Astrocyte (in vitro differentiated cells and primary cell): ENCODE measurements at regions not wholly inside any gene's neighbourhood (a gene's known extent, or its start where the extent isn't known, plus 50 kb on each side); places are given as distances from the start of the nearest gene placed in this dataset.

Experiments
- DNase-seq: peaks from one replicate; pipeline ENCODE4 v3.0.0-alpha.2; 2010; ENCODE audit warnings: low read depth
- FAIRE-seq: peaks from 2 replicates; lab custom pipeline; 2011; peaks lifted over from hg19 to GRCh38; lab: Jason Lieb, UNC
- H2AFZ ChIP-seq: 2 replicates; pipeline ENCODE4 v1.6.0; 2012; ENCODE audit warnings: low read depth, low read length, inconsistent platforms
- H3K27ac ChIP-seq: 2 replicates; pipeline ENCODE4 v1.5.1; 2011; ENCODE audit warnings: low read depth, low read length, inconsistent platforms
- H3K27me3 ChIP-seq: 2 replicates; pipeline ENCODE4 v1.6.0; 2011; ENCODE audit warnings: low read length, inconsistent platforms; ENCODE audit not compliant: insufficient read depth
- H3K36me3 ChIP-seq: 2 replicates; pipeline ENCODE4 v1.5.1; 2011; ENCODE audit warnings: low read length, inconsistent platforms; ENCODE audit not compliant: insufficient read depth
- H3K4me1 ChIP-seq: 2 replicates; pipeline ENCODE4 v1.5.1; 2011; ENCODE audit warnings: low read length, inconsistent platforms; ENCODE audit not compliant: insufficient read depth
- H3K4me2 ChIP-seq: 2 replicates; pipeline ENCODE4 v1.6.0; 2012; ENCODE audit warnings: low read length, inconsistent platforms
- H3K4me3 ChIP-seq: 2 replicates; pipeline ENCODE4 v1.5.1; 2011; ENCODE audit warnings: low read depth, mild to moderate bottlenecking, low read length, inconsistent platforms; ENCODE audit not compliant: insufficient read depth
- H3K79me2 ChIP-seq: 2 replicates; pipeline ENCODE4 v1.6.0; 2012; ENCODE audit warnings: mild to moderate bottlenecking, low read length, inconsistent platforms; ENCODE audit not compliant: insufficient read depth
- H3K9ac ChIP-seq: 2 replicates; pipeline ENCODE4 v1.6.0; 2012; ENCODE audit warnings: mild to moderate bottlenecking, low read length, inconsistent platforms
- H3K9me3 ChIP-seq: 2 replicates; pipeline ENCODE4 v1.5.1; 2012; ENCODE audit warnings: low read depth, mild to moderate bottlenecking, low read length, inconsistent platforms; ENCODE audit not compliant: insufficient read depth
- H4K20me1 ChIP-seq: 2 replicates; pipeline ENCODE4 v1.6.0; 2012; ENCODE audit warnings: low read length, inconsistent platforms; ENCODE audit not compliant: insufficient read depth
- H3K27ac Mint-ChIP-seq: one replicate; pipeline ENCODE4 v1.8.0; 2021; ENCODE audit warnings: mild to moderate bottlenecking, mixed read lengths; ENCODE audit not compliant: unreplicated experiment
- H3K27me3 Mint-ChIP-seq: one replicate; pipeline ENCODE4 v1.8.0; 2021; ENCODE audit warnings: low read depth, mixed read lengths; ENCODE audit not compliant: unreplicated experiment
- H3K36me3 Mint-ChIP-seq: one replicate; pipeline ENCODE4 v1.8.0; 2021; ENCODE audit warnings: low read depth, mixed read lengths; ENCODE audit not compliant: unreplicated experiment
- H3K4me1 Mint-ChIP-seq: one replicate; pipeline ENCODE4 v1.8.0; 2021; ENCODE audit warnings: low read depth, mixed read lengths; ENCODE audit not compliant: unreplicated experiment
- H3K4me3 Mint-ChIP-seq: one replicate; pipeline ENCODE4 v1.8.0; 2021; ENCODE audit warnings: mild to moderate bottlenecking, moderate library complexity, mixed read lengths; ENCODE audit not compliant: unreplicated experiment
- H3K9me3 Mint-ChIP-seq: one replicate; pipeline ENCODE4 v1.8.0; 2021; ENCODE audit warnings: mild to moderate bottlenecking, mixed read lengths; ENCODE audit not compliant: unreplicated experiment
- CTCF ChIP-seq: IDR thresholded peaks from 2 replicates; pipeline ENCODE4 v1.5.1; 2011; ENCODE audit warnings: low read depth, mild to moderate bottlenecking, inconsistent platforms, low read length, moderate library complexity; ENCODE audit not compliant: insufficient read depth
- EZH2 ChIP-seq: IDR thresholded peaks from 2 replicates; pipeline ENCODE4 v1.6.1; 2012; ENCODE audit warnings: mild to moderate bottlenecking, low read length, inconsistent platforms; ENCODE audit not compliant: insufficient read depth

GRCh38 chr21:17915976-17916375, 96.8 kb upstream of the C21orf91 start:
- no peak for FAIRE-seq

DNA sequence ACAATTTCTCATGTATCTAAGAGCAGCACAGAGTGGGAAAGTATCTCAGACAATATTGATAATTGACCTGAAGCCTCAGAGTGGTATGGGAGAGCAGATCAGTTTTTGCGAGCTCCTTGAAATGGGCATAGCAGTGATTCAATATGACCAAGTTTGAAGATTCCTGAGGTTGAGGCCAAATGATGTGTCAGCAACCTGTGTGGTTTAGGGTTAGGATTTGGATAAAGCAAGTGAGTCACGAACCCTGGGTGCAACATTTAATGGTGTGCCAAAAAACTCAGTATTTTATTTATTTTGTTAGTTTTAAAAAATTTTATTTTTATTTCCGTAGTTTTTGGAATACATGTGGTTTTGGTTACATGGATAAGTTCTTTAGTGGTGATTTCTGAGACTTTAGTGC, 92.5 kb upstream of the C21orf91 start:
- no peak overlapping the region for H3K4me3 Mint-ChIP-seq
- Histone ChIP-seq H3K27me3 (peaks cover 2% of the 10 kb centered on the region), H3K36me3 (no peaks in the 10 kb centered on the region), H3K9me3 (no peaks in the 10 kb centered on the region), H3K4me1 (no peaks in the 10 kb centered on the region), H2AFZ (no peak overlapping the region), H4K20me1 (no peaks in the 10 kb centered on the region), H3K27ac (no peak overlapping the region), H3K4me3 (no peak overlapping the region), H3K79me2 (no peaks in the 10 kb centered on the region), H3K4me2 (no peak overlapping the region), H3K9ac (no peak overlapping the region)
- FAIRE-seq = no peak
- peak; percentile 91 for DNase-seq
- H3K27ac Mint-ChIP-seq = no peak overlapping the region
- H3K9me3 Mint-ChIP-seq = peaks cover 2% of the 10 kb centered on the region
- H3K4me1 Mint-ChIP-seq = no peaks in the 10 kb centered on the region
- TF ChIP-seq EZH2 = no peak
- TF ChIP-seq CTCF = no peak
- H3K27me3 Mint-ChIP-seq = no peaks in the 10 kb centered on the region
- no peaks in the 10 kb centered on the region for H3K36me3 Mint-ChIP-seq

More at GRCh38 chr21:17915976-17916375, 96.8 kb upstream of the C21orf91 start:
- no peak overlapping the region for H3K9ac ChIP-seq
- DNase-seq = no peak
- H4K20me1 ChIP-seq = no peaks in the 10 kb centered on the region
- Mint-ChIP-seq H3K9me3 (peaks cover 10% of the 10 kb centered on the region), H3K36me3 (no peaks in the 10 kb centered on the region), H3K4me3 (no peak overlapping the region), H3K27me3 (no peaks in the 10 kb centered on the region), H3K4me1 (no peaks in the 10 kb centered on the region), H3K27ac (no peak overlapping the region)
- no peak overlapping the region for H2AFZ ChIP-seq
- TF ChIP-seq CTCF = no peak
- no peak for TF ChIP-seq EZH2
- H3K79me2 ChIP-seq = no peaks in the 10 kb centered on the region
- H3K27me3 ChIP-seq = peaks cover 2% of the 10 kb centered on the region
- H3K4me2 ChIP-seq = no peak overlapping the region
- no peak overlapping the region for H3K4me3 ChIP-seq
- H3K36me3 ChIP-seq = no peaks in the 10 kb centered on the region
- peaks cover 3% of the 10 kb centered on the region for H3K9me3 ChIP-seq
- H3K27ac ChIP-seq = no peak overlapping the region
- no peaks in the 10 kb centered on the region for H3K4me1 ChIP-seq

DNA sequence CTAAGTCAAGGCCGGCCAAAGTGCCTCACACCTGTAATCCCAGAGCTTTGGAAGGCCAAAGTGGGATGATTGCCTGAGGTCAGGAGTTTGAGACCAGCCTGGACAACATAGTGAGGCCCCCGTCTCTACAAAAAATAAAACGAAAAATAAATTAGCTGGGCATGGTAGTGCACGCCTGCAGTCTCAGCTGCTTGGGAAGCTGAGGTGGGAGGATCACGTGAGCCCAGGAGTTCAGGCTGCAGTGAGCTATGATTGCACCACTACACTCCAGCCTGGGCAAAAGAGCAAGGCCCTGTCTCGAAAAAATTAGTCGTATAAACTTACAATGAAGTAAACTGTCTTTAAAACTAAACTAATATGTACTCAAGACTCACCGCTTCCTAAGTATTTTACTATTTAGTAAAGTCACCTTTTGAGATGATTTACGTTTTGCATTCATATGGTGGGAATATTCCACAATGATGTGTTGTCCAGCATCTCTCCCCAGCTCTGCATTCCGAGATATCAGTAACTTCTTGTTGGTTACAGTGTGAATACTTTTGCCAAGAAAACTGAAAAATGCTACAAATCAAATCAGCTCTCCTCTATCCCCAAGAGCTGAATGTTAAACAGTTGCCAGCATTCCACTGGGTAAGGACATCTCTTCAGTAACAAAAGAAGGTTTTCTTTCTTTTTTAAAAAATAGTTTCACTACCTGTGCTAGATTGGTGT, 84.9 kb upstream of the C21orf91 start:
- no peaks in the 10 kb centered on the region for H3K4me1 ChIP-seq
- no peak for TF ChIP-seq EZH2
- TF ChIP-seq CTCF = no peak
- FAIRE-seq (no peak), DNase-seq (peak; percentile 74)
- no peaks in the 10 kb centered on the region for H4K20me1 ChIP-seq
- Mint-ChIP-seq H3K4me1 (peaks cover 9% of the 10 kb centered on the region), H3K27ac (no peak overlapping the region), H3K36me3 (no peaks in the 10 kb centered on the region), H3K27me3 (no peaks in the 10 kb centered on the region), H3K4me3 (no peak overlapping the region), H3K9me3 (peaks cover 10% of the 10 kb centered on the region)
- H3K27ac ChIP-seq = no peak overlapping the region
- H3K79me2 ChIP-seq = no peaks in the 10 kb centered on the region
- no peaks in the 10 kb centered on the region for H3K9me3 ChIP-seq
- no peak overlapping the region for H3K4me3 ChIP-seq
- no peak overlapping the region for H2AFZ ChIP-seq
- H3K9ac ChIP-seq = no peak overlapping the region
- H3K36me3 ChIP-seq = no peaks in the 10 kb centered on the region
- H3K27me3 ChIP-seq = no peaks in the 10 kb centered on the region
- no peak overlapping the region for H3K4me2 ChIP-seq
